ENCODE measurements at regions not wholly inside any gene's neighbourhood (a gene's known extent, or its start where the extent isn't known, plus 50 kb on each side); places are given as distances from the start of the nearest gene placed in this dataset.

GRCh38 chr1:87938631-87939030 is 610.0 kb downstream of the LMO4 start:
- no peak for DNase-seq (ENCODE audit: insufficient read length, low spot score)
- no peak for FAIRE-seq

- no peak for DNase-seq (ENCODE audit: insufficient read length, low spot score)
- FAIRE-seq: no peak
Measured at GRCh38 chr1:87939444-87939843, 610.8 kb downstream of the LMO4 start.

GRCh38 chr1:87940421-87940820 is 611.7 kb downstream of the LMO4 start:
- no peak for DNase-seq (ENCODE audit: insufficient read length, low spot score)
- FAIRE-seq: no peak

- DNase-seq (ENCODE audit: insufficient read length, low spot score) (no peak), FAIRE-seq (no peak)
Measured at GRCh38 chr1:87941337-87941946, 612.8 kb downstream of the LMO4 start.

- FAIRE-seq (no peak), DNase-seq (ENCODE audit: insufficient read length, low spot score) (no peak)
Measured at GRCh38 chr1:87942165-87942564, 613.5 kb downstream of the LMO4 start.

- FAIRE-seq (no peak), DNase-seq (ENCODE audit: insufficient read length, low spot score) (no peak)
Measured at GRCh38 chr1:87949711-87950110, 621.0 kb downstream of the LMO4 start.

- DNase-seq (ENCODE audit: insufficient read length, low spot score) (no peak), FAIRE-seq (no peak)
Measured at GRCh38 chr1:87950369-87950768, 621.7 kb downstream of the LMO4 start.

- no peak for DNase-seq (ENCODE audit: insufficient read length, low spot score)
- FAIRE-seq: no peak
Measured at GRCh38 chr1:87951409-87951808, 622.7 kb downstream of the LMO4 start.

- no peak for DNase-seq (ENCODE audit: insufficient read length, low spot score)
- no peak for FAIRE-seq
Measured at GRCh38 chr1:87951852-87952251, 623.2 kb downstream of the LMO4 start.

- DNase-seq (ENCODE audit: insufficient read length, low spot score): no peak
- no peak for FAIRE-seq
Measured at GRCh38 chr1:87953121-87953520, 624.4 kb downstream of the LMO4 start.

GRCh38 chr1:87953732-87954344 is 625.2 kb downstream of the LMO4 start:
- DNase-seq (ENCODE audit: insufficient read length, low spot score): peak; percentile 17
- no peak for FAIRE-seq

- DNase-seq (ENCODE audit: insufficient read length, low spot score) (no peak), FAIRE-seq (no peak)
Measured at GRCh38 chr1:87955038-87955437, 626.4 kb downstream of the LMO4 start.

- DNase-seq (ENCODE audit: insufficient read length, low spot score) (peak; percentile 28), FAIRE-seq (peak; percentile 90)
Measured at GRCh38 chr1:87956072-87956471, 627.4 kb downstream of the LMO4 start.

- no peak for DNase-seq (ENCODE audit: insufficient read length, low spot score)
- FAIRE-seq: no peak
Measured at GRCh38 chr1:87956750-87957149, 628.1 kb downstream of the LMO4 start.

GRCh38 chr1:87957331-87957730 is 628.7 kb downstream of the LMO4 start:
- no peak for FAIRE-seq
- DNase-seq (ENCODE audit: insufficient read length, low spot score): no peak

- no peak for FAIRE-seq
- no peak for DNase-seq (ENCODE audit: insufficient read length, low spot score)
Measured at GRCh38 chr1:87958201-87958600, 629.5 kb downstream of the LMO4 start.

- FAIRE-seq (no peak), DNase-seq (ENCODE audit: insufficient read length, low spot score) (no peak)
Measured at GRCh38 chr1:87958716-87959115, 630.0 kb downstream of the LMO4 start.

- DNase-seq (ENCODE audit: insufficient read length, low spot score): no peak
- FAIRE-seq: no peak
Measured at GRCh38 chr1:87959236-87959635, 630.6 kb downstream of the LMO4 start.

- FAIRE-seq (no peak), DNase-seq (ENCODE audit: insufficient read length, low spot score) (no peak)
Measured at GRCh38 chr1:87961992-87962391, 633.3 kb downstream of the LMO4 start.

GRCh38 chr1:87963556-87963955 is 634.9 kb downstream of the LMO4 start:
- FAIRE-seq: no peak
- DNase-seq (ENCODE audit: insufficient read length, low spot score): no peak

GRCh38 chr1:87965193-87965592 is 636.5 kb downstream of the LMO4 start:
- DNase-seq (ENCODE audit: insufficient read length, low spot score): no peak
- FAIRE-seq: no peak

- peak; percentile 3 for DNase-seq (ENCODE audit: insufficient read length, low spot score)
- no peak for FAIRE-seq
Measured at GRCh38 chr1:87968197-87968955, 639.7 kb downstream of the LMO4 start.

All from HTR-8/SVneo (cell line).